NCI-H774 (cell line): ENCODE measurements at regions not wholly inside any gene's neighbourhood (a gene's known extent, or its start where the extent isn't known, plus 50 kb on each side); places are given as distances from the start of the nearest gene placed in this dataset.
"Not testable (repeated sequence)": the region's sequence is repeated elsewhere in the genome, so short reads cannot be mapped to it uniquely, and the experiment has no call there.

Experiments used
- DNase-seq: peaks from one replicate; lab custom pipeline; 2025; lab: John Stamatoyannopoulos, UW

- DNase-seq: no peak
These were observed 110.7 kb upstream of the SMLR1 start for GRCh38 chr6:130716466-130716865.

DNA sequence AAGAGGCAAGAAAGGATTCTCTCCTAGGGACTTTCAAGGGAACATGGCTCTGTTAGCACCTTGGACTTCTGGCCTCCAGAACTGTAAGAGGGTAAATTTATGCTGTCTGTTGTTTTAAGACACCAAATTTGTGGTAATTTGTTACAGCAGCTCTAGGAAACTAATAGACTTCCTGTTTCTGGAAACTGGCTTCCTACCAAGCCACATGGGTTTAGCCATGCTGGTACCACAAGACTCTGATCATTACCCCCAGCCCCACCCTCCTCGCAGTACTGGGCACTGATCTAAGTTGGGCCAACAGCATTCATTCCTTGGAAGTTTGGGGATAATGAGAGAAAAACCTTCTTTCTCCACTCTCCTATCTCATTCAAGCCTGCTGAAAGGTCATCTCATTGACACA, 109.5 kb upstream of the SMLR1 start:
- no peak for DNase-seq

DNA sequence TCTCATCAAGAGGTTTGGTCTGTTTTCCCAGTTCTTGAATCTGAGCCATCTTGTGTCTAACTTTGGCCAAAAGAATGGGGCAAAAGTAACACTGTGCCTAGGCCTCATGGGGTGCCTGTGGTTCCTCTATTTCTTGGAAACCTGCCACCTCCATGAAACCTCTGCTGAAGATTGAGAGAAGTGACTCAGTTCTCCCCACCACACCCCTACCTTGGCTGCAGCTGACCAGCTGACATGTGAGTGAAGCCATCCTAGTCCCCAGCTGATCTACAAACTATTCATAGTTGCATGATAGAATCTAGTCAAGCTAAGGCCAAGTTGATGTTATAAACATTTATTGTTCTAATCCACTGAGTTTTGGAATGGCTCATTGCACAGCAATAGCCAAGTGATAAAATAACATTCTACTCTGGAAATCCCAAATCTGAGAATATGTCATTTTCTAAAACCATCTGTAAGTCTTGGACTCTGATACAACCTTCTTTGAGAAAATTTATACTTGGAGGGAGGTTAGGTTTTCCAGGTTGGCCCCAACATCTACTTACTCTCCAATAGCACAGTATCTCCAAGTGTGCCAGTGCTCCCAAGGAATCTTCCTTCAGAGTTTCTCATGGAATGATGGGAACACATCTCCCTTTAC, 107.0 kb upstream of the SMLR1 start:
- DNase-seq: no peak

DNA sequence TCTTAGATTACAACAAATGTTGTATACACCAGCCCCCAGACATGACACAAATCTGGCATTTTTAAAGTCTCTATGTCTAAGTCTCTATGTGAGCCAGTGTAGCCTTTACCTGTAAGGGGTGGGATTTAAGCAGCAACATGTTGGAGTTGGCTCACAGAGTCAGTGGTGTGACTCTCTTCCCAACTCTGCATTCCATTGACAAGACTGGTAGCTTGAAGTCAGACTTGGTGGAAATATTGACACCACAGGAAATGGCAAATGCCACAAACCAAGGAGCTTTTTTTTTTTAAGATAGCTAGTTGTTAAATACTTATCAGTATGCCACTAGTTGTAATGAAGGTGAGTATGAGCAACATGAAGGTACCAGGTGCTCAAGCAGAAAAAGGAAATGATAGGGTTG, 103.1 kb upstream of the SMLR1 start:
- no peak for DNase-seq

GRCh38 chr6:130725551-130725950, 101.7 kb upstream of the SMLR1 start:
- no peak for DNase-seq

DNA sequence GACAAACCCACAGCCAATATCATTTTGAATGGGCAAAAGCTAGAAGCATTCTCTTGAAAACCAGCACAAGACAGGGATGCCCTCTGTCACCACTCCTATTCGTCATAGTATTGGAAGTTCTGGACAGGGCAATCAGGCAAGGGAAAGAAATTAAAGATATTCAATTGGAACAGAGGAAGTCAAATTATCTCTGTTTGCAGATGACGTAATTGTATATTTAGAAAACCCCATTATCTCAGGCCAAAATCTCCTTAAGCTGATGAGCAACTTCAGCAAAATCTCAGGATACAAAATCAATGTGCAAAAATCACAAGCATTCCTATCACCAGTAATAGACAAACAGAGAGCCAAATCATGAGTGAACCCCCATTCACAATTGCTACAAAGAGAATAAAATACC, 99.1 kb upstream of the SMLR1 start:
- not testable (repeated sequence) for DNase-seq

- no peak for DNase-seq
These were observed 96.6 kb upstream of the SMLR1 start for GRCh38 chr6:130730600-130730999.

- DNase-seq: no peak
These were observed 93.0 kb upstream of the SMLR1 start for GRCh38 chr6:130734161-130734560.

- no peak for DNase-seq
These were observed 86.9 kb upstream of the SMLR1 start for GRCh38 chr6:130740308-130740707.

GRCh38 chr6:130742131-130742681, 85.0 kb upstream of the SMLR1 start:
- DNase-seq: no peak

DNA sequence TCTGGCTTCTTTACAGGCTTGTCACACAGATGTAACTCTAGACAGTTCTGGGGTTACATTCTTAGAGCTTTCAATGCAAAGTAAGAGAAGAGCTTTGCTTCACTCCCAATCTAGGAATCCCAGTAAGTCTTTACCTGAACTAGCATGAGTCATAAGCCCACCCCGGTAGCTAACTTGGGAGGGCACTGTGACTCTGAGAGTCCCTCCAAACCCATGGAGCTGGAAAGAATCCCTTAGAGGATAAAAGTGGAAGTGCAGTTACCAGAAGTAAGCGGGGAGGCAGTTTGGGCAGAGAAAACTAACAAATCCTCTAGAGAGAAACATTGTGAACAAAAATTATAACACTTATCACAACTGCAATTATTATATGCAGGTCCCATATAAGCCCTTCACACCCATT, 84.0 kb upstream of the SMLR1 start:
- no peak for DNase-seq

GRCh38 chr6:130744576-130745366, 82.4 kb upstream of the SMLR1 start:
- no peak for DNase-seq

DNA sequence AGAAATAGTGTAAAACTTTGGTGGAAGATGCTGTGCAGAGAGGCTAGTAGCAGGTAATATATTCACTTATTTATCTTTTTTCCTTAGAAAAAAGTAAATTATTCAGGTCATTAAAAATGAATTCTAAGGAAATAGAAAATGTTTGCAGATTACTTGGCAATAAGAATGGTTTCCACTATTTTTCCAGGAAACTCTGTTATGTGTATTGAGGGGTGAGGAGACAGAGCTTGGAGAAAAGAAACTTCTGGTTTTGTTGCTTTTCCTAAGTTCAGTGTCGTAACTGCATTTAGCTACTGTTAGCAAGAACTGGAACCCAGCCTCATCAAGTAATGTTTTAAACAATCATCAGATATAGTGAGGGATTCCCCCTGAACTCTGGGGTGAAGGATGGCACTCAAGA, 79.2 kb upstream of the SMLR1 start:
- DNase-seq: no peak

- no peak for DNase-seq
These were observed 77.8 kb upstream of the SMLR1 start for GRCh38 chr6:130749402-130749801.

- no peak for DNase-seq
These were observed 74.9 kb upstream of the SMLR1 start for GRCh38 chr6:130752267-130752666.

DNA sequence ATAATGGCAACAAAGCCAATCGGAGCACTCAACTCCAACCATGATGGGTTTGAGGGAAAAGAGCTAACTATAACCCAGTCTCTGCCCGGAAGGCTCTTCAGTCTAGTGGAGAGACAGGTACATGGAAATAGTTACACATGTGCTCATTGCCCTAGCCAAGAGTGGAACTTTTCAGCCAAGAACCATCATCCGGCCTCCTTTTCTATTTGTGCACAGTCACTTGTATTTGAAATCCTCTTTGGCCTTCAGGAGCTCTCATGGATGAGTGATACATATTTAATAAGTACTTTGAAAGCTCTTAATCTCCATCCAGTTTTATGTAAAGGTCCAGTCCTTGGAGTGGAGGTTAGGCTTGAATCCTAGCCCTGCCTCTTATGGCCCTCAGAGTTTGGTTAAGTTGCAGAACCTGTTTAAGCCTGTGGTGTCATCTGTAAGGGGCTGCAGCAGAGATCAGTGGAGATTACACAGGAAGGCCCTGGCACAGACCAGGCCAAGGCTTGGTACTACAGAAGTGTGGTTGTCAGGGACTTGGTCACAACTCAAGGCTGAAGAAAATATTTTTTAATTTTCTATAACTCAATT, 72.3 kb upstream of the SMLR1 start:
- no peak for DNase-seq

- DNase-seq: no peak
These were observed 71.7 kb upstream of the SMLR1 start for GRCh38 chr6:130755368-130756034.

DNA sequence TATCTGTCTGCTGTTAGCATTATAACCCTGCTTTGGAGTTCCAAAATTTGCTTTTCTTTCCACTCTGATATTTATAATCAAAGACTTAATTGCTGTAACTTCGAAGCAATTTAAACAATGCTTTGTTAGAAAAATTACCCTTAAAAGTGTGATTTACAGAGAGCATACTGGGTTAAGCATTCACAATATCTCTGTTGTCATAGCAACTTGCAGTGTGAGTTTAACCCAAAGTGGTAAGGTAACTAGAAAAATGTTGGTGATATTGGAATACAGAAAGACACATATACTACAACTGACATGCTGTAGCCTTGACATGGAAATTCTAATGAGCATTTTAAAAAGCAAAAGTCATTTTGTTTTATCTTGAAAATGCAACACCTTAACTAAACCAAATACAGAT, 70.4 kb upstream of the SMLR1 start:
- no peak for DNase-seq

- no peak for DNase-seq
These were observed 68.4 kb upstream of the SMLR1 start for GRCh38 chr6:130758813-130759212.

GRCh38 chr6:130760006-130760405, 67.2 kb upstream of the SMLR1 start:
- no peak for DNase-seq

DNA sequence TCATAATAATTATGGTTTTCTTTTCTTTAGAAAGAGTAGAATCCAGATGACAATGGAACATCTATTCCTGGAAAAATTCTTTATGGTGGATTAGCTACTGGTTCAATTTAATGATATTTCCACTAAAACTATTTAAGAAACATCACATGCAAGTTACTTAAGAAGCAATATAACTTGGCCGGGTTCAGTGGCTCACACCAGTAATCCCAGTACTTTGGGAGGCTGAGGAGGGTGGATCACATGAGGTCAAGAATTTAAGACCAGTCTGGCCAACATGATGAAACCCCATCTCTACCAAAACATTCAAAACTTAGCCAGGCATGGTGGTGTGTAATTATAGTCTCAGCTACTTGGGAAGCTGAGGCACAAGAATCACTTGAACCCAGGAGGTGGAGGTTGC, 65.9 kb upstream of the SMLR1 start:
- DNase-seq: no peak

- no peak for DNase-seq
These were observed 62.0 kb upstream of the SMLR1 start for GRCh38 chr6:130765181-130765727.
